Panc1 (cell line): ENCODE measurements at regions not wholly inside any gene's neighbourhood (a gene's known extent, or its start where the extent isn't known, plus 50 kb on each side); places are given as distances from the start of the nearest gene placed in this dataset.

Experiments
- ATAC-seq: fragments of 200-7000 bp; cut with Tn5 transposase; 2 replicates; pipeline ENCODE4 v1.9.1; 2020; ENCODE audit warnings: mild to moderate bottlenecking, moderate library complexity
- BruUV-seq: library from RNA; stranded (reverse); fragments of 400-500 nt; replicated peaks from 2 replicates; lab custom pipeline; 2021; lab: Mats Ljungman, UMichigan
- CTCF ChIA-PET: fragments of 300-600 bp; sonication (Branson Sonifier 250); formaldehyde crosslinking; loops from one replicate; lab custom pipeline; 2022; ENCODE audit warnings: antibody characterized with exemption; lab: Charles Lee
- POLR2A ChIA-PET: fragments of 300-600 bp; sonication (Branson Sonifier 250); formaldehyde crosslinking; loops from one replicate; lab custom pipeline; 2022; ENCODE audit warnings: antibody characterized with exemption; lab: Charles Lee
- DNase-seq: peaks from one replicate; pipeline ENCODE4 v3.0.0-alpha.2; 2010; ENCODE audit warnings: low read depth, low spot score
- H3K27ac ChIP-seq: 2 replicates; pipeline ENCODE4 v1.5.1; 2011; ENCODE audit warnings: mild to moderate bottlenecking, low read length, inconsistent platforms
- H3K27me3 ChIP-seq: fragments of 200-500 bp; sonication (Bioruptor generic); 2 replicates; pipeline ENCODE4 v1.6.0; 2014; ENCODE audit warnings: low read length, inconsistent platforms; ENCODE audit not compliant: control insufficient read depth, insufficient read depth
- H3K36me3 ChIP-seq: fragments of 200-500 bp; sonication (Bioruptor generic); 2 replicates; pipeline ENCODE4 v1.5.1; 2014; ENCODE audit warnings: inconsistent platforms, mild to moderate bottlenecking, low read length, moderate library complexity; ENCODE audit not compliant: control insufficient read depth, insufficient read depth
- H3K4me1 ChIP-seq: 2 replicates; pipeline ENCODE4 v1.5.1; 2011; ENCODE audit warnings: inconsistent platforms, mild to moderate bottlenecking, low read length, moderate library complexity; ENCODE audit not compliant: control insufficient read depth, insufficient read depth
- H3K4me3 ChIP-seq, 2 experiments: 2 replicates each; pipeline ENCODE4 v1.5.1; 2011 to 2012; ENCODE audit warnings: low read depth in 2 of 2, low read length in 2 of 2, mild to moderate bottlenecking in 2 of 2, inconsistent platforms in 1 of 2, moderate library complexity in 1 of 2
- H3K9me3 ChIP-seq: fragments of 200-500 bp; sonication (Bioruptor generic); 2 replicates; pipeline ENCODE4 v1.5.1; 2014; ENCODE audit warnings: low read depth, mild to moderate bottlenecking, inconsistent platforms, low read length, moderate library complexity; ENCODE audit not compliant: control insufficient read depth, insufficient read depth
- POLR2AphosphoS5 ChIP-seq: IDR thresholded peaks from 2 replicates; pipeline ENCODE4 v1.6.1; 2012; ENCODE audit warnings: mild to moderate bottlenecking, low read depth, low read length, moderate library complexity
- SIN3A ChIP-seq: IDR thresholded peaks from 2 replicates; pipeline ENCODE4 v1.6.1; 2012; ENCODE audit warnings: low read depth, mild to moderate bottlenecking, low read length, moderate library complexity, borderline replicate concordance; ENCODE audit not compliant: insufficient read depth
- TCF7L2 ChIP-seq: IDR thresholded peaks from 2 replicates; pipeline ENCODE4 v1.6.1; 2011; ENCODE audit warnings: mild to moderate bottlenecking, low read depth, low read length, inconsistent platforms
- in situ Hi-C: cut with HindIII; loops from 2 replicates; pipeline ENCODE4 v1.10.0; 2016; ENCODE audit warnings: low sequenced_read_pairs, low pct_unique_long_range_greater_than_20kb
- intact Hi-C: fragments of 100-400 bp; cut with micrococcal nuclease; formaldehyde crosslinking; loops from one replicate; pipeline ENCODE4 v1.10.0; 2022; ENCODE audit not compliant: unreplicated experiment
- TF ChIP-seq, protein P1 (sequence below), 2 experiments: IDR thresholded peaks; 2 replicates each; pipeline ENCODE4 v1.6.1; 2011 to 2012; ENCODE audit warnings: low read depth in 2 of 2, control low read depth in 1 of 2, low read length in 1 of 2, mild to moderate bottlenecking in 1 of 2, moderate library complexity in 1 of 2; ENCODE audit not compliant: insufficient read depth in 1 of 2
- TF ChIP-seq, protein P2 (sequence below): fragments of 450-650 bp; IDR thresholded peaks from 2 replicates; pipeline ENCODE4 v1.5.1; 2017; ENCODE audit warnings: mild to moderate bottlenecking

DNA sequence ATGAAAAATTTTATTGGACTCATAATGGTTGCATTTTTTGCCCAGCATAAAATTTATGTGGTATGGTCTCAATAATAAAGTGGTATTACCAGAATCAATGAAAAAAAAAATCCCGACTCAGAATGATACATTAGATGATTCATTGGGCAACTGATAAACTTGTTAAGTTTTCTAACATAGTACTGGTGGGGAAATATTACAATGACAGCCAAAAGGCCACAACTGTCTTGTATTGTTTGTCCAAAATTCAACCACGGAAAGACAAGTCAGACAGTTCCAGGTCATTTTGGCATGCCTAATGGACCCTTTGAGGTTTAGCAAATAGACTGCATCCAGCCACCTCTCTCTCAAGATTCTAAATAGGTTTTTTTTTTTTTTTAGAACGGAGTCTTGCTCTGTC lies 70.5 kb upstream of the TRIM9 start:
- in situ Hi-C loops, result no loop called here

DNA sequence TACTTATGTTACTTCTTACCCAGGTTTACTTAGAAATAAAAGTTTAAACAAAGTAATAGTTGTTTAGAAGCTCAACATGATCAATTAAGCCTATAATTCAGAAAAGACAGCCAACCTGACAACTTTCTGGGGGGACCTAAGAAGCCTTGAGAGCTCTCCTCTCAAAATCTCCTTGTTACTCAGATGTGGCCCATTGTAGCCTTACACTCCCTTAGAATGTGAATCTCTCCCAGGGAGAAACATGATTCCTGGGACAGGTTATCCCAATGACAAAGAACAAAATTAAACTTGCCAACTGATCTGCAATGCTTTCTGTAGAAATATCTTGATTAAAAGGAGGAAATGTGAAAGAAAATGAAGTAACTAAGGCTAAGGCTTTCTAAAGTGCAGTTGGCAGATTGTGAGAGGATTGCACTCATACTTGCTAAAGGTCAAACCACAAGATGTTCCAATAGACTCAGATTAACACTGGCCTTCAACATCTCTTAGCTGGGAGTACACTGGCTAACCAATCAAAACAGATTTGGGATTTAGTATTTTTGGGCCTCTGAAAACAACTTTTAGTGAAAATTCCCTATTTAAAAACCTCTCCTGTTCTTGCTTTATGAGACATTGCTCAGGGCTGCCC lies 72.3 kb upstream of the TMX1 start:
- H3K27ac ChIP-seq, result no peak overlapping the region
- H3K36me3 ChIP-seq, result no peaks in the 10 kb centered on the region
- DNase-seq, result no peak
- in situ Hi-C loops, result no loop called here
- intact Hi-C loops, result no loop called here
- no TSS peak for BruUV-seq
- H3K27me3 ChIP-seq, result no peaks in the 10 kb centered on the region
- no peaks in the 10 kb centered on the region for H3K4me1 ChIP-seq
- ATAC-seq, result no peak
- ChIA-PET CTCF (no interaction called here), POLR2A (no interaction called here)
- H3K9me3 ChIP-seq, result no peaks in the 10 kb centered on the region
- no peak overlapping the region for H3K4me3 ChIP-seq
- TF ChIP-seq, protein P1, sequence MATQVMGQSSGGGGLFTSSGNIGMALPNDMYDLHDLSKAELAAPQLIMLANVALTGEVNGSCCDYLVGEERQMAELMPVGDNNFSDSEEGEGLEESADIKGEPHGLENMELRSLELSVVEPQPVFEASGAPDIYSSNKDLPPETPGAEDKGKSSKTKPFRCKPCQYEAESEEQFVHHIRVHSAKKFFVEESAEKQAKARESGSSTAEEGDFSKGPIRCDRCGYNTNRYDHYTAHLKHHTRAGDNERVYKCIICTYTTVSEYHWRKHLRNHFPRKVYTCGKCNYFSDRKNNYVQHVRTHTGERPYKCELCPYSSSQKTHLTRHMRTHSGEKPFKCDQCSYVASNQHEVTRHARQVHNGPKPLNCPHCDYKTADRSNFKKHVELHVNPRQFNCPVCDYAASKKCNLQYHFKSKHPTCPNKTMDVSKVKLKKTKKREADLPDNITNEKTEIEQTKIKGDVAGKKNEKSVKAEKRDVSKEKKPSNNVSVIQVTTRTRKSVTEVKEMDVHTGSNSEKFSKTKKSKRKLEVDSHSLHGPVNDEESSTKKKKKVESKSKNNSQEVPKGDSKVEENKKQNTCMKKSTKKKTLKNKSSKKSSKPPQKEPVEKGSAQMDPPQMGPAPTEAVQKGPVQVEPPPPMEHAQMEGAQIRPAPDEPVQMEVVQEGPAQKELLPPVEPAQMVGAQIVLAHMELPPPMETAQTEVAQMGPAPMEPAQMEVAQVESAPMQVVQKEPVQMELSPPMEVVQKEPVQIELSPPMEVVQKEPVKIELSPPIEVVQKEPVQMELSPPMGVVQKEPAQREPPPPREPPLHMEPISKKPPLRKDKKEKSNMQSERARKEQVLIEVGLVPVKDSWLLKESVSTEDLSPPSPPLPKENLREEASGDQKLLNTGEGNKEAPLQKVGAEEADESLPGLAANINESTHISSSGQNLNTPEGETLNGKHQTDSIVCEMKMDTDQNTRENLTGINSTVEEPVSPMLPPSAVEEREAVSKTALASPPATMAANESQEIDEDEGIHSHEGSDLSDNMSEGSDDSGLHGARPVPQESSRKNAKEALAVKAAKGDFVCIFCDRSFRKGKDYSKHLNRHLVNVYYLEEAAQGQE (IDR thresholded peaks at IDR 0.05; ENCODE audit: insufficient read depth in 1 of 2, low read depth in 2 of 2, low read length in 1 of 2), result no peak
- TF ChIP-seq SIN3A, result no peak
- TF ChIP-seq, protein P2, sequence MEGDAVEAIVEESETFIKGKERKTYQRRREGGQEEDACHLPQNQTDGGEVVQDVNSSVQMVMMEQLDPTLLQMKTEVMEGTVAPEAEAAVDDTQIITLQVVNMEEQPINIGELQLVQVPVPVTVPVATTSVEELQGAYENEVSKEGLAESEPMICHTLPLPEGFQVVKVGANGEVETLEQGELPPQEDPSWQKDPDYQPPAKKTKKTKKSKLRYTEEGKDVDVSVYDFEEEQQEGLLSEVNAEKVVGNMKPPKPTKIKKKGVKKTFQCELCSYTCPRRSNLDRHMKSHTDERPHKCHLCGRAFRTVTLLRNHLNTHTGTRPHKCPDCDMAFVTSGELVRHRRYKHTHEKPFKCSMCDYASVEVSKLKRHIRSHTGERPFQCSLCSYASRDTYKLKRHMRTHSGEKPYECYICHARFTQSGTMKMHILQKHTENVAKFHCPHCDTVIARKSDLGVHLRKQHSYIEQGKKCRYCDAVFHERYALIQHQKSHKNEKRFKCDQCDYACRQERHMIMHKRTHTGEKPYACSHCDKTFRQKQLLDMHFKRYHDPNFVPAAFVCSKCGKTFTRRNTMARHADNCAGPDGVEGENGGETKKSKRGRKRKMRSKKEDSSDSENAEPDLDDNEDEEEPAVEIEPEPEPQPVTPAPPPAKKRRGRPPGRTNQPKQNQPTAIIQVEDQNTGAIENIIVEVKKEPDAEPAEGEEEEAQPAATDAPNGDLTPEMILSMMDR, result no peak
- no peak for TF ChIP-seq TCF7L2
- TF ChIP-seq POLR2AphosphoS5, result no peak

More for the DNA sequence above, 70.5 kb upstream of the TRIM9 start:
- DNase-seq (no peak), ATAC-seq (no peak)
- H3K27ac ChIP-seq, result no peak overlapping the region
- peaks cover 3% of the 10 kb centered on the region; the same call in 1 of the 2 replicates for H3K27me3 ChIP-seq
- no peaks in the 10 kb centered on the region for H3K36me3 ChIP-seq
- ChIA-PET POLR2A (no interaction called here), CTCF (interaction anchor here (0.7 kb wide), 1 partner anchor 50 kb away, joined by 4 read pairs; no protein-coding TSS in a partner anchor)
- H3K4me3 ChIP-seq, result no peak overlapping the region
- no peaks in the 10 kb centered on the region for H3K9me3 ChIP-seq
- BruUV-seq, result no TSS peak
- TF ChIP-seq TCF7L2, result no peak
- TF ChIP-seq POLR2AphosphoS5, result no peak
- TF ChIP-seq SIN3A, result no peak
- TF ChIP-seq, protein P1 (IDR thresholded peaks at IDR 0.05; ENCODE audit: insufficient read depth in 1 of 2, low read depth in 2 of 2, low read length in 1 of 2), result no peak
- TF ChIP-seq, protein P2, result no peak
- intact Hi-C loops, result no loop called here
- H3K4me1 ChIP-seq, result no peaks in the 10 kb centered on the region
